ENCODE measurements at regions not wholly inside any gene's neighbourhood (a gene's known extent, or its start where the extent isn't known, plus 50 kb on each side); places are given as distances from the start of the nearest gene placed in this dataset.

DNA sequence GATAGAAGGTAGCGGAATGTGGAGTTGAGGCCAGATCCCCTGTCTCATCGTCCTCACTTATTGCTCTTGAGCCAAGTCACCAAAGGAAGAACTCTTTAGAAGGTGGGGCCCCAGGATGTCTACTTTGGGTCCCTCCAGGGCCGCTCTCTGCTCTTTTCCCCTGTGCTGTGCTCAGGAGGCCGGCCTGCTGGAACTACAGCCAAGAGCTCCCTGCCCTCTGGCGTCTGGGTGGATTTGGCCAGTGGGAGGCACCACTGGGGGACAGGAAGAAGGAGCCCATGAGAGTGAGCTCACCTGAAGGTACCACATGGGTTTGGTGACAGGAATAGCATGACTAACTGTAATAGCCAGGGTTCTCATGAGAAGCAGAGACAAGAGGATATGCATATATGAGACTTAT lies 97.7 kb upstream of the FAM180A start:
- no peak overlapping the region for H3K9ac ChIP-seq (ENCODE audit: low read depth, low read length)
- no peaks in the 10 kb centered on the region for H3K9me3 ChIP-seq (ENCODE audit: control insufficient read depth, insufficient read depth, low read length)
- no peaks in the 10 kb centered on the region for H3K27me3 ChIP-seq (ENCODE audit: control insufficient read depth, insufficient read depth, low read length)
- H3K4me3 ChIP-seq (ENCODE audit: low read depth, low read length): no peak overlapping the region
- no peaks in the 10 kb centered on the region for H3K4me1 ChIP-seq (ENCODE audit: control insufficient read depth, insufficient read depth, low read length)
- H3K36me3 ChIP-seq (ENCODE audit: control insufficient read depth, insufficient read depth, low read length): no peaks in the 10 kb centered on the region

DNA sequence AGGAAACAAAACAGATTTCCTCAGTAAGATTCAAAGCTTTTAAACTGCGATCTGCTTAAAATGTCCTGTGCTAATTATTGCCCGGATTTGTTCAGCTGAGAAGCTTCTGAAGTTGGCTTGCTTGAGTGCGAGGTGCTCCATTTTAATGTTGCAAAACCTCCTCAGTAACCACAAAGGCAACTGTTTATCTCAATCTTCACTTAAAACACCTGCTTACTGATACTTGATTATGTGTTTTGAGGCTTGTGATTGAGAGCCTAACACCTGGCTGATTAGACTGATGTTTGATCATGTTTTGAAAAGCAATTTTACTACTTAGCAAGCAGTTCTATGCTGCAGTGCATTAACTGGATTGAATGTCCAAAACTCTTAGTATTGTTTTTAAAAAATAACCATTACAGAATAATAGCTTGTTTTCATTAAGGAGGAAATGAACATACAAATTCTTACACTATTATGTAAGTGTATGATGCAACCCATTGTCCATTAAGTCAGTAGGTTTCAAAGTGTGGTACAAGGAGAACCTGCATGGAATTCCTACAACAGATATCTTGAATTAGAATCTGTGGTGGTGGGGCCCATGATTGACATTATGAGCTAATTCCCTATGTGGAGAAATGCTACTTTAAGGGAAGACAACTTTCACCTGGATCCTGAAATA lies 96.9 kb upstream of the FAM180A start:
- Histone ChIP-seq H3K4me3 (ENCODE audit: low read depth, low read length) (no peak overlapping the region), H3K36me3 (ENCODE audit: control insufficient read depth, insufficient read depth, low read length) (no peaks in the 10 kb centered on the region), H3K9ac (ENCODE audit: low read depth, low read length) (no peak overlapping the region), H3K27me3 (ENCODE audit: control insufficient read depth, insufficient read depth, low read length) (no peaks in the 10 kb centered on the region), H3K9me3 (ENCODE audit: control insufficient read depth, insufficient read depth, low read length) (no peaks in the 10 kb centered on the region), H3K4me1 (ENCODE audit: control insufficient read depth, insufficient read depth, low read length) (no peaks in the 10 kb centered on the region)

DNA sequence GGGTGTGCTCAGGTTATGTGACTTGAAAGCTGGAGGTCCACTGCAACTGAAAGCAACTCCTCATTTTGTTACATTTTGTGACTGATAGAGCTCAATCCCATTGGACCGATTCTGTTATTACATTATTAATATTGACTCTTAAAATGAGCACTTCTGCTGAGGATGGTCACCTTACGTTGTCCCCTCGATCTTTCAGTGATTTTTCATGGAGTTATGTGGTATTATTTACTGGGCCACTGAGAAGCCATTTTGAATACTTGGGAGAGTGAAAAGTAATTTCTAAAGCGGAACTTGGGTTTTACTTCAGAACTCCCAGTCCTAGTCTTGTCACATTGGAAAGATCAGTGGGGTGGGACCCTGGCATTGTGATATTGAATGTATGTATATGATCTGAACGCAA lies 96.3 kb upstream of the FAM180A start:
- Histone ChIP-seq H3K36me3 (ENCODE audit: control insufficient read depth, insufficient read depth, low read length) (no peaks in the 10 kb centered on the region), H3K4me3 (ENCODE audit: low read depth, low read length) (no peak overlapping the region), H3K27me3 (ENCODE audit: control insufficient read depth, insufficient read depth, low read length) (no peaks in the 10 kb centered on the region), H3K9ac (ENCODE audit: low read depth, low read length) (no peak overlapping the region), H3K9me3 (ENCODE audit: control insufficient read depth, insufficient read depth, low read length) (no peaks in the 10 kb centered on the region), H3K4me1 (ENCODE audit: control insufficient read depth, insufficient read depth, low read length) (no peaks in the 10 kb centered on the region)

DNA sequence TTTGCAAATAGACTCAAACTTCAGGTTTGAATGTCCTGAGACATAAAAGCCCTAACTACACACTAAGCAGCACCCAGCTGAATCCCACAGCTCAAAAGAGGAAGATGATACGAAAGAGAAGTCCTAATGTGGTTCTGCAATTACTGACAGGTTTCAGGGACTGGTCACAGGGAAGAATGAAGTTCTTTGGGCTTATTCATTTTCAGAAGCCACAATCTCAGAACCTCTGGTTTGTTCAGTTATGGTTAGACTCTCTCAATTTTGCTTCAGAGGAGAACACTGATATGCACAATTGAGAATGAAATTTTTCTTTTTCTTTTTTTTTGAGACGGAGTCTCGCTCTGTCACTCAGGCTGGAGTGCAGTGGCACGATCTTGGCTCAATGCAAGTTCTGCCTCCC lies 94.6 kb upstream of the FAM180A start:
- Histone ChIP-seq H3K27me3 (ENCODE audit: control insufficient read depth, insufficient read depth, low read length) (no peaks in the 10 kb centered on the region), H3K9me3 (ENCODE audit: control insufficient read depth, insufficient read depth, low read length) (no peaks in the 10 kb centered on the region), H3K9ac (ENCODE audit: low read depth, low read length) (no peak overlapping the region), H3K4me3 (ENCODE audit: low read depth, low read length) (no peak overlapping the region), H3K36me3 (ENCODE audit: control insufficient read depth, insufficient read depth, low read length) (no peaks in the 10 kb centered on the region), H3K4me1 (ENCODE audit: control insufficient read depth, insufficient read depth, low read length) (no peaks in the 10 kb centered on the region)

DNA sequence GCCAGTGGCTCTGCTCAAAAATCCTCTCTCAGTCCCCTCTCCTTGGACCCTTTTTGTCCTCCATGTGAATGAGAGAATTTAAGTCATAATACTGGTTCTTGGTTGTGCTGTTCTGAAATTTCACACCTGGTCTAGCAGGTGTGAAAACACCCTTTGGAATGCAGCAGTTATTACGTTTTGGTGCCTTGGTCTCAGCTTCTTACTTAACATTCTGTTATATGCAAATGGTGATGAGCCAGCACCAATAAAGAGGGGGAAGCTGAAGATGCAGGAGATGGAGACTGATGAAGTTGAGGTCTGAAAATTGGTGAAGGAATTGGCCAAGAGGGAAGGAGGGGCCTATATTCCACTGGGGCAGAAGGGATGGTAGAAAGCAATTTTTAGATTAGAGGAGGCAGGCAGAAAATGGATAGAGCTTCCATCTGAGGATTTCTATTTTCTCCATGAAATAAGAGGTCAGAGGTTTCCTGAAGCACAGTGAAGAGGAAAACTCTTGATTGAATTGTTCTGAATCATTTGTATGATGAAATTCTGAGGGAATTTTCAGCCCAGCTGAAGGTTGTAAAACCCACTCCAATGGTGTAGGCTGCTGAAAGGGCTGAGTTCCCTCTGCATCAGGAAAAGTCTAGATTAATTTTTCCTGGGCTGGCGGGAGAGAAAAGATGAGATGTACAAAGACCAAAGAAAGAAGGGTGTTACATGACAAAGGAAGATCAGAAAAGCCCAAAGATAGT lies 94.0 kb upstream of the FAM180A start:
- no peaks in the 10 kb centered on the region for H3K4me1 ChIP-seq (ENCODE audit: control insufficient read depth, insufficient read depth, low read length)
- no peaks in the 10 kb centered on the region for H3K36me3 ChIP-seq (ENCODE audit: control insufficient read depth, insufficient read depth, low read length)
- H3K9me3 ChIP-seq (ENCODE audit: control insufficient read depth, insufficient read depth, low read length): no peaks in the 10 kb centered on the region
- H3K27me3 ChIP-seq (ENCODE audit: control insufficient read depth, insufficient read depth, low read length): no peaks in the 10 kb centered on the region
- H3K9ac ChIP-seq (ENCODE audit: low read depth, low read length): no peak overlapping the region
- H3K4me3 ChIP-seq (ENCODE audit: low read depth, low read length): no peak overlapping the region

DNA sequence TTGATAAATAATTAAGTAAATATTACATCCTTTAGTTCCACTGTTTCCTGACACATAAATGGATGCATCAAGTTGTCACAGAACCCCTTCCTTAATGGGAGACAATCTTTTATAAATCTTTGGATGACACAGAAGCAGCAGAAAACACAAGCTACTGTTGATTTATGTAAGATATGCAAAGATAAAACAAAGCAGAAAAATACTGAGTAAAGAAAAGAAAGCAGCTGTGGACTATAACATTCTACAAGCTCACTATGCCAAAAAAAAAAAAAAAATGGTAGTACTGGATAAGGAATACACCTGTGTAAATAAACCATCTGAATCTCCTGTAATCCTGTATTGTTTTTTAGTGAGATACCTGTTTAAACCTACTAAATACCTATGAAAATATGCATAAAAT lies 92.0 kb upstream of the FAM180A start:
- H3K9me3 ChIP-seq (ENCODE audit: control insufficient read depth, insufficient read depth, low read length): no peaks in the 10 kb centered on the region
- H3K4me3 ChIP-seq (ENCODE audit: low read depth, low read length): no peak overlapping the region
- H3K4me1 ChIP-seq (ENCODE audit: control insufficient read depth, insufficient read depth, low read length): no peaks in the 10 kb centered on the region
- no peaks in the 10 kb centered on the region for H3K27me3 ChIP-seq (ENCODE audit: control insufficient read depth, insufficient read depth, low read length)
- H3K9ac ChIP-seq (ENCODE audit: low read depth, low read length): no peak overlapping the region
- no peaks in the 10 kb centered on the region for H3K36me3 ChIP-seq (ENCODE audit: control insufficient read depth, insufficient read depth, low read length)

DNA sequence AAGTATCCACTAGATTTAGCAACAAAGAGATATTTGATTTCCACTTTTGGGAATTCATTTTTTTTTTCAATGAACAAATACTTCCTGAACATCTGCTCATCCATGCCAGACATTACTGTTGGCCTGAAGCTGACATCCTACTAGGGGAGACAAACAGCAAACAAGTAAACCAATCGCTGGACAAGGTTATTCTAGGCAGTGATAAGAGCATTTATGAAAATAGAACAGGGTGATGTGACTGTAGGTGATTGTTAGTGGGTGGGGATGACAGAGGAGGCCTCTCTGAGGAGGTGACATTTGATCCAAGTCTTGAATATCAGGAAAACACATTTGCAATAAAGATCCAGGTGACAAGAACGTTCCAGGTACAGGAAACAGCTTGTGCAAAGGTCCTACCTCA lies 89.1 kb upstream of the FAM180A start:
- Histone ChIP-seq H3K27me3 (ENCODE audit: control insufficient read depth, insufficient read depth, low read length) (no peaks in the 10 kb centered on the region), H3K4me3 (ENCODE audit: low read depth, low read length) (no peak overlapping the region), H3K4me1 (ENCODE audit: control insufficient read depth, insufficient read depth, low read length) (no peaks in the 10 kb centered on the region), H3K9me3 (ENCODE audit: control insufficient read depth, insufficient read depth, low read length) (no peaks in the 10 kb centered on the region), H3K9ac (ENCODE audit: low read depth, low read length) (no peak overlapping the region), H3K36me3 (ENCODE audit: control insufficient read depth, insufficient read depth, low read length) (no peaks in the 10 kb centered on the region)

DNA sequence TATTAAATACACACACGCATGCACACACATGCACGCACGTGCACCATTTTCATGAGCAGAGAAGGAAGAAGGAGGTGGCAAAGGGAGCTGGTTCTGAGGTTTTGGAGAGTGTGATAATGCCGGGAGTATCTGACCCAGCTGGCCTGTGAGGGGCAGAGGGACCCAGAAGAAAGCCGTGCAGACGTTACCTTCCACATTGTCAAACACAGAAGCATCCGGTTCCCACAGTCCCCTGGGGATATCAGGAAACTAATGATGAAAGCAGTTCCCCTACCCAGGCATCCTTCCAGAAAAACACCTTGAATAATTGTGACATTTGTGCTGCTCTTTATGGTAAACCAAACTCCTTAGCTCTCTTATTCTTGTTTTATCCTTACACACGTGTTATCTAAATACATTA lies 85.7 kb upstream of the FAM180A start:
- no peak overlapping the region for H3K9ac ChIP-seq (ENCODE audit: low read depth, low read length)

DNA sequence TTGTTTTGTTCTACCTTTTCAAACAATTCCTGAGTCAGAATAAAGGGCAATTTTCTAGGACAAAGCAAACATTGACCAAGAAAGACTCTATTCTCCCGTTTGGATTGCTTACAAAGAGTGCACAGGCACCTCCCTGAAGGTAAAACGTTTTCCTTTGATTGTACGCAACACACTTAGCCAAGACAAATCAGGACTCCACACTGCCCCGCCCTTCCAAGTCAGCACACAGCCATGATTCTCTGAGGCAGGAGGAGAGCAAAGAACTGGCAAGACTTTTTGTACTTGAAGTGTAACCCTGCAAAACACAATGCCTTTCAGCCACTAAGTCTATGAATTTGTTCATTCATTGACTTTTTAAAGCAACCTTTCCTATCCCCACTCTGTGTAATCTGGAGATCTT lies 85.0 kb upstream of the FAM180A start:
- Histone ChIP-seq H3K36me3 (ENCODE audit: control insufficient read depth, insufficient read depth, low read length) (no peaks in the 10 kb centered on the region), H3K9ac (ENCODE audit: low read depth, low read length) (no peak overlapping the region), H3K27me3 (ENCODE audit: control insufficient read depth, insufficient read depth, low read length) (no peaks in the 10 kb centered on the region), H3K9me3 (ENCODE audit: control insufficient read depth, insufficient read depth, low read length) (no peaks in the 10 kb centered on the region), H3K4me3 (ENCODE audit: low read depth, low read length) (no peak overlapping the region), H3K4me1 (ENCODE audit: control insufficient read depth, insufficient read depth, low read length) (no peaks in the 10 kb centered on the region)

More for the DNA sequence above, 85.7 kb upstream of the FAM180A start:
- Histone ChIP-seq H3K27me3 (ENCODE audit: control insufficient read depth, insufficient read depth, low read length) (no peaks in the 10 kb centered on the region), H3K9me3 (ENCODE audit: control insufficient read depth, insufficient read depth, low read length) (no peaks in the 10 kb centered on the region), H3K4me3 (ENCODE audit: low read depth, low read length) (no peak overlapping the region), H3K36me3 (ENCODE audit: control insufficient read depth, insufficient read depth, low read length) (no peaks in the 10 kb centered on the region), H3K4me1 (ENCODE audit: control insufficient read depth, insufficient read depth, low read length) (no peaks in the 10 kb centered on the region)

DNA sequence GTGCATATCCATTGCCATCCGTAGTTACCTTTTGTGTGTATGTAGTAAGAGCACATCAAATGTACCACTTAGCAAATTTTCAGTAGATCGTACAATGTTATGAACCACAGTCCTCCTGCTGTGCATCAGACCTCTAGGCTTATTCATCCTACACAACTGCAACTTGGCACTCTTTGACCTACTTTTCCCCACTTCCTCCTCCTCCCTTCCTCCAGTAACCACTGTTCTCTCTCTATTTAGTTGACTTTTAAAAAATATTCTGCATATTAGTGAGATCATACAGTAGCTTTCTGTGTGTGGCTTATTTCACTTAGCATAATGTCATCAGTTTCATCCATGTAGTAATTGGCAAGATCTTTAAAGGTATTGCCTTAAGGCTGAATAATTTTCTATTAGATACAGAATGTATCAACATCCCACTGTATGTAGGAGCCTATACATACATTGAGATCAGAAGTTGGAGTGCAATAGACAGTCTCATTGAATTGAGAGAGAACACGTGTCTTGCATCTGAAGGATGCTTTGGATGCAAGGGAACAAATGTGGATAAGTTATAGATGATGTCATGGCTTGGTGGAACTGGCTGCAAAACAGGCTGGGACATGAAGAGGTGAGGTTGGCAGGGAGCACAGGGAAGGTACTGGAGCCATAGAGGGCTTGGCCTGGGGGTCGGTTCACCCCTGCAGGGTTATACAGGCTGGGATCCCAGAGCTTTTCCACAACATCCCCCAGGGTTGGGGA lies 83.0 kb upstream of the FAM180A start:
- Histone ChIP-seq H3K9me3 (ENCODE audit: control insufficient read depth, insufficient read depth, low read length) (no peaks in the 10 kb centered on the region), H3K4me3 (ENCODE audit: low read depth, low read length) (no peak overlapping the region)

DNA sequence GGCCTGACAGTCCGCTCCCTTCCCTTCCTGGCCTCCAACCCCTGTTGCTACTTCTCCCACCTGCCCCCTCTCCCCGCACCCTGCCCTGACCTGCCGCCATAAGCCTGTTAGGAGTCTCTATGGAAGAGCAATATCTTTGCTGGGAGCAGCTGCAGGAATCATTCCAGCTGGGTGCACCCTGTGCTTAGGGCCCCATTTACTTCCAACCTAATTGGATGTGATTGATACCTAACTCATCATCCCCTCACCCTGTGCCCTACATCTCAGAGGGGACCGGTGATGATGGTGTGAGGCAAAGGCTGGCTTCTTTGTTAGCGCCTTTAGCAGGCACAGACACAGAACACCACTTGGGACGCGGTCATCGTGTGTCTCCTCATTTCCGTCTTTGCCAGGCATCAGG lies 80.0 kb upstream of the FAM180A start:
- Histone ChIP-seq H3K4me1 (ENCODE audit: control insufficient read depth, insufficient read depth, low read length) (no peaks in the 10 kb centered on the region), H3K36me3 (ENCODE audit: control insufficient read depth, insufficient read depth, low read length) (no peaks in the 10 kb centered on the region), H3K4me3 (ENCODE audit: low read depth, low read length) (no peak overlapping the region), H3K9ac (ENCODE audit: low read depth, low read length) (no peak overlapping the region), H3K27me3 (ENCODE audit: control insufficient read depth, insufficient read depth, low read length) (no peaks in the 10 kb centered on the region), H3K9me3 (ENCODE audit: control insufficient read depth, insufficient read depth, low read length) (no peaks in the 10 kb centered on the region)

More for the DNA sequence above, 83.0 kb upstream of the FAM180A start:
- no peaks in the 10 kb centered on the region for H3K36me3 ChIP-seq (ENCODE audit: control insufficient read depth, insufficient read depth, low read length)
- no peaks in the 10 kb centered on the region for H3K27me3 ChIP-seq (ENCODE audit: control insufficient read depth, insufficient read depth, low read length)
- no peaks in the 10 kb centered on the region for H3K4me1 ChIP-seq (ENCODE audit: control insufficient read depth, insufficient read depth, low read length)
- no peak overlapping the region for H3K9ac ChIP-seq (ENCODE audit: low read depth, low read length)

DNA sequence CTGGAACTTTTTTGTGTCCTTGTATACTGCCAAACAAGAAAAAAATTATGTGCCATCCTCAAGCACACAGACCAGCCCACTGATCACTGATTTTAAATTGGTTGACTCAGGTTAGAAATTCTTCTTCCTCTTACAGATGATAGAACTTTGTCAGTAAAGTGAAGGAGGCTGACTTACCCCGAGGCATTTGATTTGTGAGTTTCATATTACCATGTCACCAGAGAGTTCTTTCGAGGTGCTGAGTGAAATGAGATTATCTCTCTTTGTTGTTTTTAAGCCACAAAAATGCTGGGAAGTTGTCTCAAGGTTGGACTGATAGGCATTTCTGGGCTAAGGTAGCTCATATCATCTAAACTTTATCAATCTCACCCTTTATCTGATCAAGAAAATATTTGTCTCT lies 78.8 kb upstream of the FAM180A start:
- Histone ChIP-seq H3K4me1 (ENCODE audit: control insufficient read depth, insufficient read depth, low read length) (no peaks in the 10 kb centered on the region), H3K36me3 (ENCODE audit: control insufficient read depth, insufficient read depth, low read length) (no peaks in the 10 kb centered on the region), H3K27me3 (ENCODE audit: control insufficient read depth, insufficient read depth, low read length) (no peaks in the 10 kb centered on the region), H3K9ac (ENCODE audit: low read depth, low read length) (no peak overlapping the region), H3K4me3 (ENCODE audit: low read depth, low read length) (no peak overlapping the region), H3K9me3 (ENCODE audit: control insufficient read depth, insufficient read depth, low read length) (no peaks in the 10 kb centered on the region)

All from iPS-15b (cell line).